HL-60 (cell line): ENCODE measurements at regions not wholly inside any gene's neighbourhood (a gene's known extent, or its start where the extent isn't known, plus 50 kb on each side); places are given as distances from the start of the nearest gene placed in this dataset.

Experiments used
- CTCF ChIP-seq: IDR thresholded peaks from one replicate; pipeline ENCODE4 v1.5.1; 2011; ENCODE audit warnings: low read length, control low read depth, inconsistent platforms; ENCODE audit not compliant: insufficient read depth
- POLR2AphosphoS5 ChIP-seq: IDR thresholded peaks from 2 replicates; pipeline ENCODE4 v1.6.1; 2012; ENCODE audit warnings: low read depth
- REST ChIP-seq: IDR thresholded peaks from 2 replicates; pipeline ENCODE4 v1.6.1; 2012; ENCODE audit warnings: low read depth; ENCODE audit not compliant: insufficient replicate concordance

- TF ChIP-seq CTCF (no peak), POLR2AphosphoS5 (no peak), REST (no peak)
Observed at GRCh38 chr3:178277605-178278004, 258.6 kb upstream of the KCNMB2 start.
